ENCODE measurements at regions not wholly inside any gene's neighbourhood (a gene's known extent, or its start where the extent isn't known, plus 50 kb on each side); places are given as distances from the start of the nearest gene placed in this dataset.

DNA sequence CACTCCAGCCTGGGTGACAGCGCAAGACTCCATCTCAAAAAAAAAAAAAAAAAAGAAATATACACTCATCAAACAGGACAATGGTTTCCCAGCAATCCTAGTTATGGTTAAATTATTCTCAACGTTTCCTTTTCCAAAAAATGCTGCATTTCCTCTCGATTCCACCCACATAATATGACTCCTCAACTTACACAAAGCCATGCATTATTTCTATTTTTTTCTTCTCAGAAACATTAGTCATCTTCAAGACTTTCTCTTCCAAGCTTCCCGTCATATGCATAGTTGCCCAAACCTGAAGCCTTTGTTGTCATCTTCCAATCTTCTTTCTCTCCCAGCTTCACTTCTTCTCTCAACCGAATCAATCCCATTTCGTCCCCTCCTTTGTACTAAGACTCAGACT is 61.4 kb upstream of the RANBP6 start:
- H3K4me3 ChIP-seq (ENCODE audit: low read length), result no peak overlapping the region
- TF ChIP-seq, protein P1, sequence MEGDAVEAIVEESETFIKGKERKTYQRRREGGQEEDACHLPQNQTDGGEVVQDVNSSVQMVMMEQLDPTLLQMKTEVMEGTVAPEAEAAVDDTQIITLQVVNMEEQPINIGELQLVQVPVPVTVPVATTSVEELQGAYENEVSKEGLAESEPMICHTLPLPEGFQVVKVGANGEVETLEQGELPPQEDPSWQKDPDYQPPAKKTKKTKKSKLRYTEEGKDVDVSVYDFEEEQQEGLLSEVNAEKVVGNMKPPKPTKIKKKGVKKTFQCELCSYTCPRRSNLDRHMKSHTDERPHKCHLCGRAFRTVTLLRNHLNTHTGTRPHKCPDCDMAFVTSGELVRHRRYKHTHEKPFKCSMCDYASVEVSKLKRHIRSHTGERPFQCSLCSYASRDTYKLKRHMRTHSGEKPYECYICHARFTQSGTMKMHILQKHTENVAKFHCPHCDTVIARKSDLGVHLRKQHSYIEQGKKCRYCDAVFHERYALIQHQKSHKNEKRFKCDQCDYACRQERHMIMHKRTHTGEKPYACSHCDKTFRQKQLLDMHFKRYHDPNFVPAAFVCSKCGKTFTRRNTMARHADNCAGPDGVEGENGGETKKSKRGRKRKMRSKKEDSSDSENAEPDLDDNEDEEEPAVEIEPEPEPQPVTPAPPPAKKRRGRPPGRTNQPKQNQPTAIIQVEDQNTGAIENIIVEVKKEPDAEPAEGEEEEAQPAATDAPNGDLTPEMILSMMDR (conservative IDR thresholded peaks at IDR 0.05; ENCODE audit: low read length), result no peak
- DNase-seq (ENCODE audit: low read depth), result no peak

DNA sequence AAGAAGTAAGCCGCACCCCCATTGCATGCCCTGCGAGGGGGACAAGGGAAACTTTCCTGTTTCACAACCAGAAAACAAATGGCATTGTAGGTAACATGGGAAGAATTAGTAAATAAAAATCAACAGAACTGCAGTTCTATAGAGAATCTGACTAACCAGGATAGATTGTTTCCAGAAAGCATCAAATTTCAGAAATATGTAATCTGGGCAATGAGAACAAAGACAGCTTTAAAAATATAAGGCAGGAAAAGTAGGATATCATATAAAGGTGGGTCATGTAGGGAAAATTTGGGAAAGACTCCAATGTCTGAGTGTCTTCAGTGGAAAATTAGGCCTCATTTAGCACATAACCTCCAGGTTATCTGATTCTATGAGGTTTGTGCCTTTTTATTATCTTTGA is 58.3 kb upstream of the RANBP6 start:
- H3K4me3 ChIP-seq (ENCODE audit: low read length), result no peak overlapping the region
- TF ChIP-seq, protein P1 (conservative IDR thresholded peaks at IDR 0.05; ENCODE audit: low read length), result no peak
- no peak for DNase-seq (ENCODE audit: low read depth)

DNA sequence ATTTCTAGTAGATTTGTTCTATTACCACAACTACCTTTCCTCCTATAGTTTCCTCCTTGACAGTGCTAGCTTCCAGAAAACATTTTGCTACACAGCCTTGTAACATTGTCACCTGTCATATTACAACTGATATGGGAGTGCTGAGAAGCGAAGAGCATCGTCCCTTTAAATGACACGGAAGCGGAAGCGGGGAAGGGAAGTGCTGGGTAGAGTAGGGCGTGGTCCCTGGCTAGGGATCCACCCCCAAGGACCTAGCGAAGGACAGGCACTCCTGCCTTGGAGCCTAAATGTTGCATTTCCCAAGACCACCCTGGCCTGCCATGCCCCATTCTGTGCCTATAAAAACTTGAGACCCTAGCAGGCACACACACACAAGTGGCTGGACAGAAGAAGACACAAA is 57.4 kb upstream of the RANBP6 start:
- no peak for DNase-seq (ENCODE audit: low read depth)
- no peak overlapping the region for H3K4me3 ChIP-seq (ENCODE audit: low read length)
- TF ChIP-seq, protein P1 (conservative IDR thresholded peaks at IDR 0.05; ENCODE audit: low read length), result no peak

DNA sequence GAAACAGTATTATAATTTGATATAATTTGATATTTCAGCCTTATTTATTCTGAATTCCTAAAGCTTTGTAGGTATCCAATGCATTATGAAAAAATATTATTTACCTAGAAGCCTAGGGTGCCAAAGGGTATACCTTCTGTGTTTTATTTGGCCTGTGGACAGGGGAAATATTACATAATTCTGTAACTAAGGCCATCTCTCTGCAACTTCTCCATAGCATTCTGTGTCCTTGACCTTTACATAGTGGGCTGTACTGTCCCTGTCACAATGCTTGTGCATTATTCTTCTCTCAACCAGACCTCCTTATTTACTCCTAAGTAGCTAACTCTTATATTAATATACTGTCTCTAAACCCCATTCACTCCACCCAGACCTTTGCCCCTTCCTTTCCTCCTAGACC is 57.0 kb upstream of the RANBP6 start:
- DNase-seq (ENCODE audit: low read depth), result no peak
- H3K4me3 ChIP-seq (ENCODE audit: low read length), result no peak overlapping the region
- TF ChIP-seq, protein P1 (conservative IDR thresholded peaks at IDR 0.05; ENCODE audit: low read length), result no peak

DNA sequence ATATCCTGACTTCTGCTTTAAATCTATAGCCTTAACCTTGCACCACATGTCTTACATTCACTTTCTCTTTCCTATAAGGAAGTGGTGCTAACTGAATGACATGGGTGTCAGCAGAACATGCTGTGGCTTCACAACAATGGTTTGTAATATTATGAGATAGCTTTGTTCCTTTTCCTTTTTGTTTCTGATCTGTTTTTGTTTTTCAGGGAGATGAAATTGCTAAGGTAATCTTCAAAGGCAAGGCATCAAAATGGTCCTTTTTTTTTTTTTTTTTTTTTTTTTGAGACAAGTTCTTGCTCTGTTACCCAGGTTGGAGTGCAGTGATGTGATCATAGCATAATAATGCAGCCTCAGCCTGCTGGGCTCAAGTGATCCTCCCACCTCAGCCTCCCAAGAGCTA is 53.6 kb upstream of the RANBP6 start:
- H3K4me3 ChIP-seq (ENCODE audit: low read length), result no peak overlapping the region
- no peak for DNase-seq (ENCODE audit: low read depth)
- TF ChIP-seq, protein P1 (conservative IDR thresholded peaks at IDR 0.05; ENCODE audit: low read length), result no peak

DNA sequence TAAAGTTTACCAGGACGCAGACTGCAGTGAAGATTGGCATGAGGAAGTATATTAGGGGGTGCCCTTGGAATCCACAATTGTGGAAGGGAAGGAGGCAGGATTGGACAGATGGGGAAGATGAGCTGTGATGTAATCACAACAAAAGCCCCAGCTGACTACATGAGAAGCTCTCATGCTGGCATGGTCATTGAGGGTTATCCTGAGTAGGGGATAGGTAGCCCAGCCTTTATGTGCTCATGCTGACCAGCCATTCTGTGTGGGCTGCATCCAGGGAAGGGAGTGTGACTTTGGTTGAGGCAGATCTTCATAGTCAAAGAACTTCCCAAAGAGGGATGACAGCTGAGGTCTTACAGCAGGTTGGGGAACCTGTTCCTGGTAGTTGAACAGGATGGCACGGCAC is 52.0 kb upstream of the RANBP6 start:
- TF ChIP-seq, protein P1 (conservative IDR thresholded peaks at IDR 0.05; ENCODE audit: low read length), result no peak
- no peak for DNase-seq (ENCODE audit: low read depth)
- H3K4me3 ChIP-seq (ENCODE audit: low read length), result no peak overlapping the region

Measured in AG10803 (cell line).